ENCODE measurements at regions not wholly inside any gene's neighbourhood (a gene's known extent, or its start where the extent isn't known, plus 50 kb on each side); places are given as distances from the start of the nearest gene placed in this dataset.
A peak's percentile ranks its signal among the peaks of the same experiment; 100 is the strongest.
"Not testable (repeated sequence)": the region's sequence is repeated elsewhere in the genome, so short reads cannot be mapped to it uniquely, and the experiment has no call there.

GRCh38 chr9:88829276-88829675, 162.0 kb upstream of the S1PR3 start:
- DNase-seq (ENCODE audit: insufficient read length, low spot score): no peak
- FAIRE-seq: no peak
- TF ChIP-seq POLR2A (IDR thresholded peaks at IDR 0.05; ENCODE audit: low read depth, low read length): no peak

- DNase-seq (ENCODE audit: insufficient read length, low spot score): no peak
- no peak for TF ChIP-seq POLR2A (IDR thresholded peaks at IDR 0.05; ENCODE audit: low read depth, low read length)
- no peak for FAIRE-seq
Observed at GRCh38 chr9:88831713-88832407, 159.4 kb upstream of the S1PR3 start.

GRCh38 chr9:88833946-88834345, 157.3 kb upstream of the S1PR3 start:
- no peak for TF ChIP-seq POLR2A (IDR thresholded peaks at IDR 0.05; ENCODE audit: low read depth, low read length)
- no peak for DNase-seq (ENCODE audit: insufficient read length, low spot score)

GRCh38 chr9:88835038-88835466, 156.2 kb upstream of the S1PR3 start:
- DNase-seq (ENCODE audit: insufficient read length, low spot score) (no peak), FAIRE-seq (no peak)
- TF ChIP-seq POLR2A (IDR thresholded peaks at IDR 0.05; ENCODE audit: low read depth, low read length): no peak

More at GRCh38 chr9:88833946-88834345, 157.3 kb upstream of the S1PR3 start:
- no peak for FAIRE-seq

GRCh38 chr9:88835772-88836171, 155.5 kb upstream of the S1PR3 start:
- FAIRE-seq: no peak
- DNase-seq (ENCODE audit: insufficient read length, low spot score): no peak
- no peak for TF ChIP-seq POLR2A (IDR thresholded peaks at IDR 0.05; ENCODE audit: low read depth, low read length)

- no peak for DNase-seq (ENCODE audit: insufficient read length, low spot score)
- no peak for FAIRE-seq
- no peak for TF ChIP-seq POLR2A (IDR thresholded peaks at IDR 0.05; ENCODE audit: low read depth, low read length)
Observed at GRCh38 chr9:88837731-88838130, 153.5 kb upstream of the S1PR3 start.

- not testable (repeated sequence) for FAIRE-seq; DNase-seq (ENCODE audit: insufficient read length, low spot score)
Observed at GRCh38 chr9:88849878-88850277, 141.4 kb upstream of the S1PR3 start.

- no peak for TF ChIP-seq POLR2A (IDR thresholded peaks at IDR 0.05; ENCODE audit: low read depth, low read length)
- peak; percentile 65 for DNase-seq (ENCODE audit: insufficient read length, low spot score)
- peak; percentile 100 for FAIRE-seq
Observed at GRCh38 chr9:88852794-88853193, 138.5 kb upstream of the S1PR3 start.

- TF ChIP-seq POLR2A (IDR thresholded peaks at IDR 0.05; ENCODE audit: low read depth, low read length): no peak
- DNase-seq (ENCODE audit: insufficient read length, low spot score) (no peak), FAIRE-seq (no peak)
Observed at GRCh38 chr9:88870627-88871026, 120.6 kb upstream of the S1PR3 start.

- TF ChIP-seq POLR2A (IDR thresholded peaks at IDR 0.05; ENCODE audit: low read depth, low read length): no peak
- no peak for FAIRE-seq
Observed at GRCh38 chr9:88871669-88872068, 119.6 kb upstream of the S1PR3 start.

GRCh38 chr9:88872192-88872946, 118.9 kb upstream of the S1PR3 start:
- TF ChIP-seq POLR2A (IDR thresholded peaks at IDR 0.05; ENCODE audit: low read depth, low read length): no peak
- no peak for FAIRE-seq
- DNase-seq (ENCODE audit: insufficient read length, low spot score): no peak

More at GRCh38 chr9:88871669-88872068, 119.6 kb upstream of the S1PR3 start:
- no peak for DNase-seq (ENCODE audit: insufficient read length, low spot score)

GRCh38 chr9:88873635-88874034, 117.6 kb upstream of the S1PR3 start:
- FAIRE-seq: no peak
- TF ChIP-seq POLR2A (IDR thresholded peaks at IDR 0.05; ENCODE audit: low read depth, low read length): no peak
- no peak for DNase-seq (ENCODE audit: insufficient read length, low spot score)

- TF ChIP-seq POLR2A (IDR thresholded peaks at IDR 0.05; ENCODE audit: low read depth, low read length): no peak
- FAIRE-seq: no peak
- no peak for DNase-seq (ENCODE audit: insufficient read length, low spot score)
Observed at GRCh38 chr9:88874391-88874790, 116.9 kb upstream of the S1PR3 start.

- FAIRE-seq (no peak), DNase-seq (ENCODE audit: insufficient read length, low spot score) (no peak)
- TF ChIP-seq POLR2A (IDR thresholded peaks at IDR 0.05; ENCODE audit: low read depth, low read length): no peak
Observed at GRCh38 chr9:88875400-88876120, 115.7 kb upstream of the S1PR3 start.
